ENCODE measurements at regions not wholly inside any gene's neighbourhood (a gene's known extent, or its start where the extent isn't known, plus 50 kb on each side); places are given as distances from the start of the nearest gene placed in this dataset.

DNA sequence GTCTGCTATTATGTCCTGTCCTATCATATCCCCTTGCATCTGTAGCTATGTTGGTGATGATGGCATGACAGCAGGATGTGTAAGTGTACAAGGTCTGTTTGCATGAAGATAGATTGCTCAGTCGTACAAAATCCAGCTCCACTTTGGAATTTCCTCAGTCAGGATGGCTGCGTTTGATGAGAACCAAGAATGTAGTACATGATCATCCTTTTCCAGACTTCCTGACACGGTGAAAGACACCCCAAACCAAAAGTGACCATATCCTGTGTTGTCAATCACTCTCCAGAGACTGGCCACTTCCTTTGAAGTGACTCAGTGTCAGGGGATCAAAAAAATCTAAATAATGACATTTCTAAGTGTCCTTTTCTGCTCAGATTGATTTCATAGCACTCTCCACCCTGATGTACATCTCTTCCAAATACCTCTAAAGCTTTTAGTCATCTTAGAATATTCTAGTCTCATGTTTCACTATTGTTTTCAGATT is 213.4 kb downstream of the PLK2 start:
- Histone ChIP-seq H3K27ac (ENCODE audit: insufficient read depth, low read length, poor library complexity, severe bottlenecking) (no peak overlapping the region), H3K4me1 (ENCODE audit: control insufficient read depth, insufficient read depth, low read length, poor library complexity, severe bottlenecking) (no peaks in the 10 kb centered on the region), H3K4me3 (ENCODE audit: low read depth, low read length) (no peak overlapping the region), H3K36me3 (ENCODE audit: control insufficient read depth, insufficient read depth, low read length) (no peaks in the 10 kb centered on the region), H3K9me3 (ENCODE audit: control insufficient read depth in 2 of 2, low read length in 2 of 2) (no peaks in the 10 kb centered on the region), H3K27me3 (ENCODE audit: control insufficient read depth, insufficient read depth, low read length) (no peaks in the 10 kb centered on the region)
- no peak for DNase-seq
- Mint-ChIP-seq H3K9me3 (peaks cover 0 to 4% (median 2%) of the 10 kb centered on the region in 7 donors), H3K27me3 (no peaks in the 10 kb centered on the region), H3K4me1 (no peaks in the 10 kb centered on the region), H3K4me3 (no peak overlapping the region), H3K36me3 (peaks cover 3% of the 10 kb centered on the region), H3K27ac (no peak overlapping the region)
- ATAC-seq (ENCODE audit: low read depth in 2 of 2): no peak

DNA sequence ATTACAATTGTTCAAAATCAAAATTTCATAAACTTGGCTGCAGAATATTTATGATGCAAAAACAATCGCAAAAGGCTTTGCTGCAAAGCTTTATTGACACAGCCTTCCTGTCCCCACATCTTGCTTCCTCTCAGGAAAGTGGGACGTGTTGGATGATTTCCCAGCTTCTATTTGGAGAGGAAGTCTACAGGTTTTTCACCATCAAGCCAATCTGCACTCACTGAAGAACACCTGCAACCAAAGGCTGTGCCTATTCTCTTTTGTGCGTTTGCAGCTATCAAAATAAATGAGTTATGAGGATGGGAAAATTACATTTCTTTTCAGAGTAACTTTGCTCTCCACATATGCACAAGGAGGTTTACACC is 214.4 kb downstream of the PLK2 start:
- H3K27ac Mint-ChIP-seq: no peak overlapping the region
- no peak for ATAC-seq (ENCODE audit: low read depth in 2 of 2)

DNA sequence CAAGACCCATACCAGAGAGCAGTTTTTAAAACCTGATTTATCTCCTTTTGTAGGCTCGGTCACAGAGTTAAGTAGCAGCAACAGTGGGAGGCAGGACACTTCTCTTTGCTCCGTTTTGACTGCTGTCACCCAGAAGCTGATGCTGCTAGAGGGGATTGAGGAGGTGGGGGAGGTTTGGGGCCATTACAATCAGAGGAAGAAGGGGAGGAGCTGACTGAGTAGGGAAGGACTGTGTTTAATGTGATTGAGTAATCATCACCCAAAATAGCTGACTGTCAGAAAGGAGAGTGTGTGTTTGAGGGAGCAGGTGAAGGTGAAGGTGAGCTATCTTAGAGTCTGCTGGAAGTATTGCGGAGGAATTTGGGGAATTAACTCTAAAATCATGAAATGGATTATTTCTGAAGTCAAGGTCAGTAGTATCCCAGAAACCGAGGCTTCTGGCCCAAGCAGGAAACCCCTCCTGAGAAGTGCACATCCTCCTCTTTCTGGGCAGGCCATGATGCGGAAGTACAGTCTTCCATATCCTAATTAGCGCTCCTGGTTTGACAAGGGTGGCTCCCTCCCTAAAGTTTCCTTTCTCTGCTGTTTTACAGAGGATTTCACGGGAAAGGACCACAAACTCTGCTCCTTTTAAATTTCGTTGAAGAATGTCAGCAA is 214.9 kb downstream of the PLK2 start:
- Histone ChIP-seq H3K36me3 (ENCODE audit: control insufficient read depth, insufficient read depth, low read length) (no peaks in the 10 kb centered on the region), H3K9me3 (ENCODE audit: control insufficient read depth in 2 of 2, low read length in 2 of 2) (no peaks in the 10 kb centered on the region), H3K4me3 (ENCODE audit: low read depth, low read length) (no peak overlapping the region), H3K27me3 (ENCODE audit: control insufficient read depth, insufficient read depth, low read length) (no peaks in the 10 kb centered on the region), H3K27ac (ENCODE audit: insufficient read depth, low read length, poor library complexity, severe bottlenecking) (no peak overlapping the region), H3K4me1 (ENCODE audit: control insufficient read depth, insufficient read depth, low read length, poor library complexity, severe bottlenecking) (no peaks in the 10 kb centered on the region)
- H3K27me3 Mint-ChIP-seq: no peaks in the 10 kb centered on the region
- H3K4me3 Mint-ChIP-seq: no peak overlapping the region
- peaks cover 3% of the 10 kb centered on the region for H3K36me3 Mint-ChIP-seq
- H3K4me1 Mint-ChIP-seq: no peaks in the 10 kb centered on the region
- no peak for DNase-seq
- H3K9me3 Mint-ChIP-seq: peaks cover 0 to 4% (median 2%) of the 10 kb centered on the region in 7 donors
- H3K27ac Mint-ChIP-seq: no peak overlapping the region
- no peak for ATAC-seq (ENCODE audit: low read depth in 2 of 2)

More for the DNA sequence above, 214.4 kb downstream of the PLK2 start:
- H3K36me3 Mint-ChIP-seq: peaks cover 3% of the 10 kb centered on the region
- no peak for DNase-seq
- peaks cover 0 to 4% (median 2%) of the 10 kb centered on the region in 7 donors for H3K9me3 Mint-ChIP-seq
- H3K4me3 Mint-ChIP-seq: no peak overlapping the region
- no peak overlapping the region for H3K4me3 ChIP-seq (ENCODE audit: low read depth, low read length)
- H3K27me3 ChIP-seq (ENCODE audit: control insufficient read depth, insufficient read depth, low read length): no peaks in the 10 kb centered on the region
- no peak overlapping the region for H3K27ac ChIP-seq (ENCODE audit: insufficient read depth, low read length, poor library complexity, severe bottlenecking)
- no peaks in the 10 kb centered on the region for H3K36me3 ChIP-seq (ENCODE audit: control insufficient read depth, insufficient read depth, low read length)
- H3K27me3 Mint-ChIP-seq: no peaks in the 10 kb centered on the region
- no peaks in the 10 kb centered on the region for H3K4me1 ChIP-seq (ENCODE audit: control insufficient read depth, insufficient read depth, low read length, poor library complexity, severe bottlenecking)
- H3K4me1 Mint-ChIP-seq: no peaks in the 10 kb centered on the region
- H3K9me3 ChIP-seq (ENCODE audit: control insufficient read depth in 2 of 2, low read length in 2 of 2): no peaks in the 10 kb centered on the region

DNA sequence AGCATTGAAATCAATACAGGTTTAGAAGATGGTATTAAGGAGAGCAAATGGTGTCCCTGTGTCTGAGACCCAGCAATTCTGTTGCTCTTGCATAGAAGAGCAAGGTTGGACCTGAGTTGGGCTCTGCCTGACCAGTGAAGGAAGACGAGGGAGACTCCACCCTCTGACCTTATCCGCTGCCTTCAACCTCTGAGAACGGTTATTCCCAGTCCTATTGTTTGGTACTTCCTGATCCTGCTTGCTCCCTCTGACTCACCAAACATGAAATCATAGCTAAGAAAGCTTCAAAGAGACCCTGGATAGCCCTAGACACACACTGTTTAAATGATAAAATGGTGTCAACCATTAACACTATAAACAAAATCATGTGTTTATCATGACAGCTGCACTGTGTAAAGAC is 218.5 kb downstream of the PLK2 start:
- Histone ChIP-seq H3K9me3 (ENCODE audit: control insufficient read depth in 2 of 2, low read length in 2 of 2) (no peaks in the 10 kb centered on the region), H3K27me3 (ENCODE audit: control insufficient read depth, insufficient read depth, low read length) (no peaks in the 10 kb centered on the region), H3K36me3 (ENCODE audit: control insufficient read depth, insufficient read depth, low read length) (no peaks in the 10 kb centered on the region), H3K27ac (ENCODE audit: insufficient read depth, low read length, poor library complexity, severe bottlenecking) (no peak overlapping the region), H3K4me3 (ENCODE audit: low read depth, low read length) (no peak overlapping the region), H3K4me1 (ENCODE audit: control insufficient read depth, insufficient read depth, low read length, poor library complexity, severe bottlenecking) (no peaks in the 10 kb centered on the region)
- Mint-ChIP-seq H3K4me1 (no peaks in the 10 kb centered on the region), H3K9me3 (peaks cover 0 to 4% (median 0%) of the 10 kb centered on the region in 7 donors), H3K27me3 (no peaks in the 10 kb centered on the region), H3K27ac (no peak overlapping the region), H3K4me3 (no peak overlapping the region), H3K36me3 (peaks cover 3% of the 10 kb centered on the region)
- no peak for DNase-seq
- ATAC-seq (ENCODE audit: low read depth in 2 of 2): no peak

DNA sequence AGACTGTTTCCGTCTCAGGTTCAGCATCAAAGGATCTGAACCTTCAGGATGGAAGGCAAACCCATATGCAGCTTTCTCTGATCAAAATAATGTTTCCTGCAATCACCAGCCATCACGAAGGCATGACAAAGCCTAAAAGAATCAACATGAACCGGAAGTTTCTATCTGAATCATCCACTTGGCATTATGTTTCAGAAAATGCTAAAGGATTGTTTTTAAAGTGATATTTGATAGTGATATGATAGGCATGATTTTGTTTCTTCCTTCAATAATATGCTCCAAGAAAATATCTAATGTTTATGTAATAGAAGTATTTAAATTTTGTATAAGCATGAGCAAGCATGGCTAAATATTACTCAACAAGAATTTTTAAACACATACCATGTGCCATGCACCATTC is 219.6 kb downstream of the PLK2 start:
- no peaks in the 10 kb centered on the region for H3K4me1 ChIP-seq (ENCODE audit: control insufficient read depth, insufficient read depth, low read length, poor library complexity, severe bottlenecking)
- Mint-ChIP-seq H3K9me3 (peaks cover 0 to 4% (median 0%) of the 10 kb centered on the region in 7 donors), H3K36me3 (peaks cover 3% of the 10 kb centered on the region), H3K4me3 (no peak overlapping the region), H3K27ac (no peak overlapping the region), H3K27me3 (no peaks in the 10 kb centered on the region), H3K4me1 (no peaks in the 10 kb centered on the region)
- H3K9me3 ChIP-seq (ENCODE audit: control insufficient read depth in 2 of 2, low read length in 2 of 2): no peaks in the 10 kb centered on the region
- no peaks in the 10 kb centered on the region for H3K27me3 ChIP-seq (ENCODE audit: control insufficient read depth, insufficient read depth, low read length)
- H3K27ac ChIP-seq (ENCODE audit: insufficient read depth, low read length, poor library complexity, severe bottlenecking): no peak overlapping the region
- H3K4me3 ChIP-seq (ENCODE audit: low read depth, low read length): no peak overlapping the region
- DNase-seq: no peak
- H3K36me3 ChIP-seq (ENCODE audit: control insufficient read depth, insufficient read depth, low read length): no peaks in the 10 kb centered on the region
- ATAC-seq (ENCODE audit: low read depth in 2 of 2): no peak

DNA sequence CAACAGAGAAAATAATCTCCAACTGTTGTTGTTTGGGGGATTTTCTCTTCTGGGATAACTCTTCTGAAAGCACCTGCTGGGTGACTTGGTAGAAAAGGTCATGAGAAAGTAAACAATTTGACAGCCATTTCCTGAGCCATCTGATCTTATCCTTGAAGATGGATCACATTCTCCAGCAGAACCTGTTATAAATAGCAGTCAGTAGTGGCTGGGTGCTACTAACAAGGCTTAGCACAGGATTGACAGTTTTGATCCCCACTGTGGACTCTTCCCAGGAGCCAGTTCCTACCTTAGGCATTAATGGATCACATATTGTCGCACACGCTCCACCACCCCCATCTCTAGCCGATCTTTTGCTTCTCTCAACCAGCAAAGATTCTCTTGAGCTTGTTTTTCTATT is 220.2 kb downstream of the PLK2 start:
- no peak overlapping the region for H3K27ac Mint-ChIP-seq
- Histone ChIP-seq H3K9me3 (ENCODE audit: control insufficient read depth in 2 of 2, low read length in 2 of 2) (no peaks in the 10 kb centered on the region), H3K4me1 (ENCODE audit: control insufficient read depth, insufficient read depth, low read length, poor library complexity, severe bottlenecking) (no peaks in the 10 kb centered on the region), H3K4me3 (ENCODE audit: low read depth, low read length) (no peak overlapping the region), H3K27ac (ENCODE audit: insufficient read depth, low read length, poor library complexity, severe bottlenecking) (no peak overlapping the region), H3K27me3 (ENCODE audit: control insufficient read depth, insufficient read depth, low read length) (no peaks in the 10 kb centered on the region), H3K36me3 (ENCODE audit: control insufficient read depth, insufficient read depth, low read length) (no peaks in the 10 kb centered on the region)
- H3K4me3 Mint-ChIP-seq: no peak overlapping the region
- H3K9me3 Mint-ChIP-seq: peaks cover 0 to 4% (median 0%) of the 10 kb centered on the region in 7 donors
- H3K36me3 Mint-ChIP-seq: peaks cover under 1% of the 10 kb centered on the region
- H3K4me1 Mint-ChIP-seq: no peaks in the 10 kb centered on the region
- no peaks in the 10 kb centered on the region for H3K27me3 Mint-ChIP-seq
- ATAC-seq (ENCODE audit: low read depth in 2 of 2) (no peak), DNase-seq (no peak)

DNA sequence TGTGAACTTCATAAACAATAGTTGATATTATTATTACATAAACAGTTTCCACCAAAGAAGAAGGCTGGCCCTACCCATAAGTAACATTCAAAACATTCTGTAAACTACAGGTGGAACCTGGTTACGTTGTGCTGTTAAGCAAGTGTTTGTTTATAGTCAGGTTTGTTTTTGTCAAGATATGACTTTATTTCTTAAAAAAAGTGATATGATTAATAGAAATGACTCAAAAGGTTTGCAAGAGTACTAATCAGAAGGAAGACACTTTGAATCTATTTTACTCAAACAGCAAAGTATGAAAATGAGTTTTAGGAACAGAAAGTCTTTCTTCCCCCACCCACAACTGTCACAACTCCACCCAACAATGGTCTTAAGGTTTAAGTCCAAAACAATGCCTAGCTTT is 220.8 kb downstream of the PLK2 start:
- Histone ChIP-seq H3K4me3 (ENCODE audit: low read depth, low read length) (no peak overlapping the region), H3K27ac (ENCODE audit: insufficient read depth, low read length, poor library complexity, severe bottlenecking) (no peak overlapping the region), H3K27me3 (ENCODE audit: control insufficient read depth, insufficient read depth, low read length) (no peaks in the 10 kb centered on the region), H3K9me3 (ENCODE audit: control insufficient read depth in 2 of 2, low read length in 2 of 2) (no peaks in the 10 kb centered on the region), H3K36me3 (ENCODE audit: control insufficient read depth, insufficient read depth, low read length) (no peaks in the 10 kb centered on the region), H3K4me1 (ENCODE audit: control insufficient read depth, insufficient read depth, low read length, poor library complexity, severe bottlenecking) (no peaks in the 10 kb centered on the region)
- Mint-ChIP-seq H3K36me3 (no peaks in the 10 kb centered on the region), H3K4me3 (no peak overlapping the region), H3K4me1 (no peaks in the 10 kb centered on the region), H3K27ac (no peak overlapping the region), H3K9me3 (peaks cover 0 to 4% (median 0%) of the 10 kb centered on the region in 7 donors), H3K27me3 (no peaks in the 10 kb centered on the region)
- DNase-seq (peak in 1 of 3 donors; percentile 1), ATAC-seq (ENCODE audit: low read depth in 2 of 2) (no peak)

DNA sequence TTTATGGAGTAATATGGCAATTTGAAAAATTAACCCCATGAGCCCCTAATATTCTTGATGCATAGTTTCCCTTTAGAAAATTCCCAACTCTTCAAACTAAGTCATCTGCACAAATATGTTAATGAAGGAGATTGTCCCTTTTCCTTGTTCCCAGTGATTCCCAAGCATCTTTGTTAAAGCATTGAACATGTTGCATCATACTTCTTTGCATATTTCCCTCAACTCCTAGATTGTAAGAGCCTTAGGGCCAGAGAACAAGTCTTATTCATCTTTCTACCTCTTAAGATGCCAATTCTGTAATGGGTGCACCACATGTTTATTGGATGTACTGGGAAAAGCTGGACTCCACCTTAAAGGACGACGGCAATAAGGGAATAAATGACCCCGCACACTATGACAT is 223.4 kb downstream of the PLK2 start:
- H3K9me3 Mint-ChIP-seq: peaks cover 0 to 2% (median 0%) of the 10 kb centered on the region in 7 donors
- Histone ChIP-seq H3K36me3 (ENCODE audit: control insufficient read depth, insufficient read depth, low read length) (no peaks in the 10 kb centered on the region), H3K4me1 (ENCODE audit: control insufficient read depth, insufficient read depth, low read length, poor library complexity, severe bottlenecking) (no peaks in the 10 kb centered on the region), H3K9me3 (ENCODE audit: control insufficient read depth in 2 of 2, low read length in 2 of 2) (no peaks in the 10 kb centered on the region), H3K27me3 (ENCODE audit: control insufficient read depth, insufficient read depth, low read length) (no peaks in the 10 kb centered on the region), H3K27ac (ENCODE audit: insufficient read depth, low read length, poor library complexity, severe bottlenecking) (no peak overlapping the region), H3K4me3 (ENCODE audit: low read depth, low read length) (no peak overlapping the region)
- H3K27ac Mint-ChIP-seq: no peak overlapping the region
- DNase-seq (no peak), ATAC-seq (ENCODE audit: low read depth in 2 of 2) (no peak)
- no peaks in the 10 kb centered on the region for H3K4me1 Mint-ChIP-seq
- H3K27me3 Mint-ChIP-seq: no peaks in the 10 kb centered on the region
- no peaks in the 10 kb centered on the region for H3K36me3 Mint-ChIP-seq
- H3K4me3 Mint-ChIP-seq: no peak overlapping the region

All from CD4-positive, CD25-positive, alpha-beta regulatory T cell (primary cell).